HG03342 (cell line): ENCODE measurements at regions not wholly inside any gene's neighbourhood (a gene's known extent, or its start where the extent isn't known, plus 50 kb on each side); places are given as distances from the start of the nearest gene placed in this dataset.

Experiments
- ATAC-seq: cut with Tn5 transposase; IDR thresholded peaks from one replicate; pipeline ENCODE4 v1.9.1; 2021; ENCODE audit warnings: mild to moderate bottlenecking, moderate library complexity; ENCODE audit not compliant: unreplicated experiment

- no peak for ATAC-seq
These were observed 145.5 kb downstream of the ACKR3 start for GRCh38 chr2:236715077-236715476.

- no peak for ATAC-seq
These were observed 145.9 kb downstream of the ACKR3 start for GRCh38 chr2:236715491-236715961.

DNA sequence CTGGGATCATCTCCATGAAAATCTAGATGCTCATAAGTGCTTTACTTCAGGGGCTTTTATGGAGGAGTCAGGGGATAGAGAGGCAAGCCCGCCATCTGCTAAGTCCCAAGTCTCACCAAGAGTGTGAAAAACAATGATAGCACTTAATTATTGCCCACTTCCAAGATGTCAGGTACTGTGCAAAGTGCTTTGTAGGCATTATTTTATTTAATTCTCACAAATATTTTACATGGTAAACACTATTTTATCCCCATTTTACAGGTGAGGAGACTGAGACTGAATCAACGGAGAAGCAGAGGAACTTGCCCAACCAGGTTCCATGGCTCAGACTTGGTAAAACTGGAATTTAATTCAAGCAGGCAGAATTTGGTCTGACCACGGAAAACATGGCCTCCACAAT, 147.5 kb downstream of the ACKR3 start:
- ATAC-seq, result no peak

- ATAC-seq, result no peak
These were observed 148.1 kb downstream of the ACKR3 start for GRCh38 chr2:236717729-236718128.

DNA sequence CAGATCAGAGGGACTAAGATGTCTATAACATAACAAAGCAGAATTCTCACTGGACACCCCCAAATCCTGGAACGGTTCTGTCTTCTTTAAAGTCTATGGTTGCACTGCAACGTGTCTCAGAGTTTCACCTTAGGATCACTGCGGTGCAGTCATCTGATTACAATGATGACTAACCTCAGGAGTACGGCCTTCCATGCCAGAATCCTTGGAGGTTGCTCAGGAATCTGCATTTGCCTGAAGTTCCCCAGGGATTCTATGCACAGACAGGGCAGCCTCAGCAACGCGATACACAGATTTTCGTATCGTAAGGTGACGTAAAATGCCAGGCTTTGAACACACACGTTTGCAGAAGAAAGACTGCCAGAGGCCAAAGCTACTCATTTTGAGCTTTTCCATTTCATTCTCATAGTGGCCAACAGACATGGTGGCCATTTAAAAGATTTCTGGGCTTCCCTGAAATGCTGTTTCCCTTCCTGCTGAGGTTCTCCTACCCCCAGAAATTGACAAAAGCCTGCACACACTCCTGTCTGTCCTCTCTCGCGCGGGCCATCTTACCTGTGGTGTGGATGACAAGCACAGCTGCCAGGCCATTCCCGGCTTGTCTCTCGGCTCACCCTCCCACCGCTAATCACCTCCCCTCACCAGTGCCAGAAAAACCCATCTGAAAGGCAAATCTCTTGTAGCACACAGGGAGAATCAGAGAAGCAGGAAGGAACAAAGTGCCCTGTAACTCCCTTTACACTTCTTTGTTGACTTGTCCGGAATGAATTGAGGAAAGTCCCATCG, 148.8 kb downstream of the ACKR3 start:
- ATAC-seq, result no peak

DNA sequence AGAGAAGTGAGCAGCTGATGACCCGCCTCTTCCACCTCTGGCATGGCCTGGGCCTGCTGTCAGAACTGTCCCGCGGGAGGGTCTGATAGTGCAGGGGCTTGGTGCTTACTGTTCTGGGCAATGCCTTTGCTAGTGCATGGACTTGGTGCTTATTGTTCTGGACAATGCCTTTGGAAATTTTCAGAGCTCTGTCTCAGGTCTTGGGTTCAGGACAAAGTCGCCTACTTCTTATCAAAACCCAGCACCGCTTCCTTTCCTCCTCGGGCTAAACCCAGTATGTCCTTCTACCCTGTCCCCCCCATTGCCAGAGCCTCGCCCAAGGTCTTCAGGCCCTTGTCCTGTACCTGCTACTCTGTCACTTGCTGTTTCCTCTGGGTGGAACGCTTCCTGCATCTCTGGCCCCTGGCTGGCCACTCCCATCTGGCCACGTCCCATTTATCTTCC, 149.6 kb downstream of the ACKR3 start:
- no peak for ATAC-seq

DNA sequence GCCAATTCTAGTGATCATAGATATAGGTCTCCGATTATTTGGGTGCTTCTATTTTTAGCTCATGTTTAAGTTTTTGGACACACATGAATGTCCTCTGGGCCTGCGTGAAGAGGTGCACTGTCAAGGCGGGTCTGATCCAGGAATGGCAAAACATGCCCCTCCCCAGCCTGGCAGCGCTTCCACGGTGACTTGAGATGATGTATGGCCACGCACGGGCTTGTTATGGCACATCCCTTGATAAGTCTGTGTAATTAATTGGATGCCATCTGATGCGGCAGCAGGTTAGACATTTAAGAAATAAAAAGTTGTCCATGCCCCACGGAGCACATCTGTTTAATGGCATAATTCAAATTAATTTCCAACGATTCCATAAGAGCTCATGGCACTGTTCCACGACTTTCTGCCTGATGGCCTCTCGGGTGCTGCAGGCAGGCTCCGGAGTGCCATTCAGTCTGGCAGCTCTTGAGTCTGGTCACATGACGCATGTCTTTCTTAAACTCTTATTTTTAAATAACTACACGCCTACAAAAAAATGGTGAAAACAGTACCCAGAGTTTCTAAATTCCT, 151.4 kb downstream of the ACKR3 start:
- ATAC-seq, result no peak

GRCh38 chr2:236724200-236724599, 154.6 kb downstream of the ACKR3 start:
- ATAC-seq, result no peak

DNA sequence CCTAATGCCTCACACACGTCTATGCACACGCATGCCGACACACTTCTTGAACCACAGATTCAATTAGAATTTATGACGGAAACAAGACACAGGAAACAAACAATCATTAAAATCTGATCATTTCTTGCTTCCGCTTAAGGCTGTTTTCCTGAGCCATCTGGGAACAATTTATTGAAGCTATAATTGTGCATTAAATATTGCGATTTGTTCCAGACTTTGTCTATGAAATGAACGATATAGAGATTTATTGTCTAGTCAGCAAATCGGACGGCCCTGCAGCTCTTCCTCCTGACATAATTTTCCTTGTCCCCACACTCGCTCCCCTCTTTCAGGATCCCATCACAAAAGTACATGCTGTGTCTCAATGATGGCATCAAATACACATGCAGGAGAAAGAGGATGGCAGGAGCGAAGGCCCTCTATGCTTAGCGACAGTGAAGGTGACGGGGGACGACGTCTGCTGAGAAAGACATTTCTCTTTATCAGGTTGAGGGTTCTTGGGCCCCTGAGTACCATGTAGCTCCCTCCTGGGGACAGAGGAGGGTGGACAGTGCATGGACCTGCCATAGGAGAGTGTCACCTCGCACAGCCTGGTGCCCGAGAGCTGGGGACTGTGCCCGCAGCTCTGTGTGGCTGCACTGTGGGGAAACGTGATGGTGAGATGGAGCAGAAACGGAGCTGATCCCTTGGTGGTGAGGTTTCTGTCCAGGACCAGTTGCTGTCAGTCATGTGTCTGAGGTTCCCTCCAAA, 157.3 kb downstream of the ACKR3 start:
- no peak for ATAC-seq

DNA sequence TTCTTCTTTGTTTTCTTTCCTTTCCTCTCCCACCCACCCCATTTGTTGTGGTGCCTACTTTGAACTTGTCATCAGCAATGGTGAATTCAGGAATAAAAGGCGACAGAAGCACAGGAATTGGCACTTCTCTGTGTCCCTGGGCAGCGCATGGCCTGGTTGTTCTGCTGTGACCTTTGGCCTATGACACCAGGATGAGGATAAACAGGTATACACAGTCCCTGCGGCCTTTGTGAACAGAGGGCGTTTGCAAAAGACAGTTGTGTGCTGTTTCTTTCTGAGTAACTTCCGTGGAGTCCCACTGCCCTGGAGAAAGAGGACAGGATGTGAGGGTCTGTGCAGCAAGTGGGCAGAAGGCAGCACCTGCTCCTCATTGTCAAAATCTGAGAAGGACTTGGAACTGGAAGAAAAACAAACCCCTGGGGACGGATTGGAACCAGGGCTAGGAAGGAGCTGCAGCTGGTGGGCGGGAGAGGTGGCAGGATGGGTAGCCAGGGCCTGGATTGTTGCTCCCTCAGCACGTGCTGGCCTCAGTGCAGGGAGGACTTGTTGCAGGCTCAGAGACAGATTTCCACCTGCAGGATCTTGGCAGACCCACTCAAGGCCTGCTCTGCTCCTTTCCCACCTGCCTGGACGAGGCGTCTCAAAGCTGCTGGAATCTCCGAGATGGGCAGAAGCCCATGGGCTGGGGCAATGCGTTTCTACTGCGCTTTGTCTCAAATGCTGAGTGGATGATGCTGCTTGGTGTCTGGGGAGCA, 159.5 kb downstream of the ACKR3 start:
- ATAC-seq, result no peak

- no peak for ATAC-seq
These were observed 160.8 kb downstream of the ACKR3 start for GRCh38 chr2:236730393-236730792.

DNA sequence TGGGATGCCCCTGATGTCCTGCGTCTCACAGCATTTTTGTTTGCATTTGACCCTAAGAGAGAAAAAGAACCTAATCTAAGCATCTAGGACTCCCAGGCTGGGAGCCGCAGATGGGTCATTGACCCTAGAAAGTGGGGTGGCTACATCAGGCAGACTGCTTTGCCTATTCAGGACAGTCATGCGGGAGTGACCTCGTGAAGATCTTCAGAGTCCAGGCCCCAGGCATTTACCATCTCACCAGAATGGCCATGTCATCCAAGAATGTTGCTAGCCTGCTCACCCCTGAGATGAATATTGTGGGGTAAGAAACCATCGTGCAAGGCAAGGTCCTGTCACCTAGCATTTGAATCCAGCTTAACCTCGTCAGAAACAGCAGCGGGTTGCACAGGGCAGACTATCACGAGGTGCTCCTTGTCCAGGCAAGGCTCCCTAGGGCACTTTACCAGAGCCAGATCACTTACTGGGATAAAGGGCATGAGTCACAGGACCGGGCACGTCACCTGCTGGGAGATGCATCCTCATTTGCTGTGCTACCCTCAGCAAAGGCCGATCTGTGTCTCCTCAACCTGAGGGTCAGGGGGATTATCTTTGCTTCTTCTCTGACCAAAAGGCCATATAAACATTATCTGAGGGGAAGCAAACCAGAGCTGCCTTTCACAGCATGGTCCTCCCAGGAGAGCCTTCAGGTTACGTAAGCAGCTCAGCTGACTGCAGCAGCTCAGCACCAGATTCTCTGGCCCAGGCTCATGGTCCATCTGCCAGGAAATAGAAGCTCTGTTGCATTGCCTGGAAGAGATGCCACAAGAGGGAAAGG, 162.3 kb downstream of the ACKR3 start:
- no peak for ATAC-seq

GRCh38 chr2:236733156-236733555, 163.5 kb downstream of the ACKR3 start:
- no peak for ATAC-seq

- no peak for ATAC-seq
These were observed 166.2 kb downstream of the ACKR3 start for GRCh38 chr2:236735825-236736238.

GRCh38 chr2:236738030-236738429, 168.4 kb downstream of the ACKR3 start:
- no peak for ATAC-seq

- no peak for ATAC-seq
These were observed 169.3 kb downstream of the ACKR3 start for GRCh38 chr2:236738896-236739295.

DNA sequence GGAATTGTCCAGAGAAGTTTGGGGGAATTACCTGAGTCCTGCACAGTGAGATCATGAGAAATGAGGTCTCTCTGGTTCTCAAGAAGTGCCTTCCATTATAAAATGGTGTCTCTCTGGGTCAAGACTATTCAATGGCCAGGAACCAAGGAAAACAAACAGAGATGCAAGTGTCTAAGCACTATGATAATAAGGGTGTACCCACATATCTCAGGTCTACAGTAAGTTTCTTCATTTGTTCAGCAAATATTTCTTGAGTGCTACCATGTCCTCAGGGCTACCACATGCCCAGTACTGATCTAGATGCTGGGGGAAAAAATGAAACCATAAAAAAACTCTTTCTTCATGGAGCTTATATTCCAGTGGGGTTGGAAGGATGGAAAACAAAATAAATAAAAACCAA, 170.0 kb downstream of the ACKR3 start:
- ATAC-seq, result no peak

DNA sequence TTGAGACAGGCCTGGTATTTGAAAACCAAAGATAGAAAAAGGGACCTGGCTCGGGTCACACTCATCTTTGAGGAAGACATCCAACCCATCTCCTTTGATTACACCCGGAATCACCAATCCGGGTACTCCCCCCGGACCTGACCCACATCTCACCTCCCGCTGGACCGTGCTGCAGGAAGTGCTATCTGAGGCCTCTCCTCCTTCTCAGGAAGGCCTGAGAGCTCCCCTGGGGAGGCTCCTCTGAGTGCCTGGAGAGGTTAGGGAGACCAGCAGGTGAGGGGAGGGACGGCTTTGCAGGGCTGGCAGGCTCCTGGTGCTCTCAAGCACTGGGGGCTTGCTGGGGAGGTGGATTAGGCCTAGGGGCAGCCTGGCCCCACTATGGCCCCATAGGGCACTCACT, 170.9 kb downstream of the ACKR3 start:
- no peak for ATAC-seq

- ATAC-seq, result no peak
These were observed 173.7 kb downstream of the ACKR3 start for GRCh38 chr2:236743039-236743920.
